CD14-positive monocyte (primary cell): ENCODE measurements at regions not wholly inside any gene's neighbourhood (a gene's known extent, or its start where the extent isn't known, plus 50 kb on each side); places are given as distances from the start of the nearest gene placed in this dataset.

Source experiments
- DNase-seq, 3 donors: peaks; one replicate each; pipeline ENCODE4 v3.0.0-alpha.2; 2011 to 2022
- H2AFZ ChIP-seq: 2 replicates; pipeline ENCODE4 v1.6.0; 2012; ENCODE audit warnings: mild to moderate bottlenecking, low read depth, low read length, inconsistent platforms; ENCODE audit not compliant: insufficient read depth, poor library complexity, severe bottlenecking
- H3K27ac ChIP-seq, 2 donors: 1 replicate in 1 of 2; 2 replicates in 1 of 2; pipeline ENCODE4 v1.5.1; 2012 to 2013; ENCODE audit warnings: low read length in 2 of 2, control low read depth in 1 of 2, inconsistent platforms in 1 of 2, low read depth in 1 of 2, mild to moderate bottlenecking in 1 of 2
- H3K27me3 ChIP-seq, 2 donors: one replicate each; pipeline versions ENCODE4 v1.6.0 to v1.6.1; 2011 to 2013; ENCODE audit warnings: low read length in 2 of 2; ENCODE audit not compliant: control insufficient read depth in 2 of 2, insufficient read depth in 2 of 2
- H3K36me3 ChIP-seq, 2 donors: replicated peaks in 1 of 2; 1 replicate in 1 of 2; 2 replicates in 1 of 2; pipeline versions ENCODE4 v1.5.1 to v1.6.1; 2012 to 2013; ENCODE audit warnings: low read length in 2 of 2, control low read depth in 1 of 2, inconsistent platforms in 1 of 2, mild to moderate bottlenecking in 1 of 2; ENCODE audit not compliant: insufficient read depth in 2 of 2, control insufficient read depth in 1 of 2
- H3K4me1 ChIP-seq, 2 donors: 1 replicate in 1 of 2; 2 replicates in 1 of 2; pipeline versions ENCODE4 v1.5.1 to v1.6.1; 2012 to 2013; ENCODE audit warnings: low read length in 2 of 2, control low read depth in 1 of 2, inconsistent platforms in 1 of 2, mild to moderate bottlenecking in 1 of 2, moderate library complexity in 1 of 2; ENCODE audit not compliant: insufficient read depth in 2 of 2, control insufficient read depth in 1 of 2
- H3K4me2 ChIP-seq: replicated peaks from 2 replicates; pipeline ENCODE3; 2012; ENCODE audit warnings: low read length, moderate library complexity, mild to moderate bottlenecking; ENCODE audit not compliant: poor library complexity, severe bottlenecking; ENCODE audit errors: extremely low read depth
- H3K4me3 ChIP-seq, 3 experiments: fragments of 200-600 bp in 1 of 3; sonication (generic) in 1 of 3; replicated peaks in 1 of 3; 1 replicate in 2 of 3; 2 replicates in 1 of 3; pipeline ENCODE4 v1.5.1; 2011 to 2013; ENCODE audit warnings: low read length in 3 of 3, mild to moderate bottlenecking in 3 of 3, control low read depth in 2 of 3, low read depth in 2 of 3, inconsistent platforms in 1 of 3, moderate library complexity in 1 of 3
- H3K79me2 ChIP-seq: 2 replicates; pipeline ENCODE4 v1.6.0; 2012; ENCODE audit warnings: mild to moderate bottlenecking, control low read depth, inconsistent platforms, low read length, moderate library complexity; ENCODE audit not compliant: insufficient read depth
- H3K9ac ChIP-seq: 2 replicates; pipeline ENCODE4 v1.6.0; 2017; ENCODE audit warnings: low read length, mild to moderate bottlenecking; ENCODE audit not compliant: insufficient read depth, poor library complexity, severe bottlenecking
- H3K9me3 ChIP-seq, 2 donors: replicated peaks in 1 of 2; 1 replicate in 1 of 2; 2 replicates in 1 of 2; pipeline versions ENCODE4 v1.5.1 to v1.6.1; 2012 to 2013; ENCODE audit warnings: low read length in 2 of 2, control low read depth in 1 of 2; ENCODE audit not compliant: control insufficient read depth in 1 of 2, insufficient read depth in 1 of 2
- H4K20me1 ChIP-seq: 2 replicates; pipeline ENCODE4 v1.6.0; 2012; ENCODE audit warnings: mild to moderate bottlenecking, low read length, control low read depth, moderate library complexity; ENCODE audit not compliant: insufficient read depth
- H3K27ac Mint-ChIP-seq, 7 donors: one replicate each; pipeline ENCODE4 v1.8.0; 2020; ENCODE audit warnings: mild to moderate bottlenecking in 7 of 7, mixed read lengths in 7 of 7, moderate library complexity in 6 of 7, inconsistent platforms in 2 of 7
- H3K27me3 Mint-ChIP-seq, 3 donors: one replicate each; pipeline ENCODE4 v1.8.0; 2021 to 2022; ENCODE audit warnings: low read depth in 3 of 3, mild to moderate bottlenecking in 3 of 3, mixed read lengths in 3 of 3, moderate library complexity in 3 of 3, inconsistent platforms in 1 of 3
- H3K36me3 Mint-ChIP-seq, 2 donors: one replicate each; pipeline ENCODE4 v1.8.0; 2020; ENCODE audit warnings: mixed read lengths in 2 of 2, inconsistent platforms in 1 of 2, mild to moderate bottlenecking in 1 of 2
- H3K4me1 Mint-ChIP-seq: one replicate; pipeline ENCODE4 v1.8.0; 2020; ENCODE audit warnings: mild to moderate bottlenecking, mixed read lengths
- H3K4me3 Mint-ChIP-seq, 2 donors: one replicate each; pipeline ENCODE4 v1.8.0; 2020; ENCODE audit warnings: mild to moderate bottlenecking in 2 of 2, mixed read lengths in 2 of 2, moderate library complexity in 1 of 2
- H3K9me3 Mint-ChIP-seq, 7 donors: one replicate each; pipeline ENCODE4 v1.8.0; 2020 to 2022; ENCODE audit warnings: mixed read lengths in 7 of 7, mild to moderate bottlenecking in 6 of 7, moderate library complexity in 6 of 7, inconsistent platforms in 2 of 7
- WGBS: methylation state at CpG from one replicate; pipeline ENCODE4 v1.1.5; 2013; ENCODE audit warnings: missing lambda C conversion rate; ENCODE audit not compliant: insufficient coverage; 5-methylcytosine and 5-hydroxymethylcytosine counted together
- intact Hi-C, 2 donors: fragments of 100-400 bp; cut with micrococcal nuclease; formaldehyde crosslinking; loops; one replicate each; pipeline versions ENCODE4 v1.15.0 to v1.15.1; 2023
- TF ChIP-seq, protein P1 (sequence below): fragments of 200-600 bp; IDR thresholded peaks from one replicate; pipeline ENCODE4 v1.8.0; 2022; ENCODE audit warnings: antibody characterized with exemption, mild to moderate bottlenecking

DNA sequence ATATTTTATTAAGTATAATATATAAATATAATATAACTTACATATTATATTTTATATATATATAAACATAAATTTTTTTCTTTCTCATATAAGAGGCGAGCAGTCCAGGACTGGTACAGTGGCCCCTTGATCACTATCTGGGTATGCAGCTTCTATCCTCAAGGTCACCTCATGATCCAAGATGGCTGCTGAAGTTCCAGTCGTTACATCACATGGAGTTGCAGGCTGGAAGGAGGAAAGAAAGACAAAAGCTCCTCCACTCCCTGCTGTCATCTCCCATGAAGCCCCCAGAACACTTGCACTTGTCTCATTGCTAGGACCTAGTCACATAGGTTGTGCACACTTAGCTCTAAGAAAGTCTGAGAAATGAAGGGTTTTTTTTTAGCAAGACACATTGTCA is 145.1 kb upstream of the SLC1A4 start:
- Histone ChIP-seq H3K4me2 (no peak overlapping the region), H3K36me3 (no peaks in the 10 kb centered on the region), H3K27ac (peak overlapping the region in 1 of 2 donors; percentile 79), H2AFZ (no peak overlapping the region), H3K4me1 (peaks cover 82 to 86% of the 10 kb centered on the region in 2 donors), H3K79me2 (no peaks in the 10 kb centered on the region), H4K20me1 (no peaks in the 10 kb centered on the region), H3K9me3 (no peaks in the 10 kb centered on the region), H3K9ac (no peak overlapping the region), H3K27me3 (no peaks in the 10 kb centered on the region), H3K4me3 (no peak overlapping the region)
- intact Hi-C loops: no loop called here
- Mint-ChIP-seq H3K27ac (peak overlapping the region in 1 of 7 donors; percentile 12), H3K9me3 (peaks cover 0 to 1% (median 0%) of the 10 kb centered on the region in 7 donors), H3K27me3 (peaks cover 0 to 5% (median 0%) of the 10 kb centered on the region in 3 donors), H3K36me3 (peaks cover 0 to 2% of the 10 kb centered on the region in 2 donors), H3K4me3 (no peak overlapping the region), H3K4me1 (peaks cover 78% of the 10 kb centered on the region)
- DNase-seq: no peak
- TF ChIP-seq, protein P1, sequence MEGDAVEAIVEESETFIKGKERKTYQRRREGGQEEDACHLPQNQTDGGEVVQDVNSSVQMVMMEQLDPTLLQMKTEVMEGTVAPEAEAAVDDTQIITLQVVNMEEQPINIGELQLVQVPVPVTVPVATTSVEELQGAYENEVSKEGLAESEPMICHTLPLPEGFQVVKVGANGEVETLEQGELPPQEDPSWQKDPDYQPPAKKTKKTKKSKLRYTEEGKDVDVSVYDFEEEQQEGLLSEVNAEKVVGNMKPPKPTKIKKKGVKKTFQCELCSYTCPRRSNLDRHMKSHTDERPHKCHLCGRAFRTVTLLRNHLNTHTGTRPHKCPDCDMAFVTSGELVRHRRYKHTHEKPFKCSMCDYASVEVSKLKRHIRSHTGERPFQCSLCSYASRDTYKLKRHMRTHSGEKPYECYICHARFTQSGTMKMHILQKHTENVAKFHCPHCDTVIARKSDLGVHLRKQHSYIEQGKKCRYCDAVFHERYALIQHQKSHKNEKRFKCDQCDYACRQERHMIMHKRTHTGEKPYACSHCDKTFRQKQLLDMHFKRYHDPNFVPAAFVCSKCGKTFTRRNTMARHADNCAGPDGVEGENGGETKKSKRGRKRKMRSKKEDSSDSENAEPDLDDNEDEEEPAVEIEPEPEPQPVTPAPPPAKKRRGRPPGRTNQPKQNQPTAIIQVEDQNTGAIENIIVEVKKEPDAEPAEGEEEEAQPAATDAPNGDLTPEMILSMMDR: no peak
- WGBS: no CpG with 5 or more reads among the region's 2 CpGs

DNA sequence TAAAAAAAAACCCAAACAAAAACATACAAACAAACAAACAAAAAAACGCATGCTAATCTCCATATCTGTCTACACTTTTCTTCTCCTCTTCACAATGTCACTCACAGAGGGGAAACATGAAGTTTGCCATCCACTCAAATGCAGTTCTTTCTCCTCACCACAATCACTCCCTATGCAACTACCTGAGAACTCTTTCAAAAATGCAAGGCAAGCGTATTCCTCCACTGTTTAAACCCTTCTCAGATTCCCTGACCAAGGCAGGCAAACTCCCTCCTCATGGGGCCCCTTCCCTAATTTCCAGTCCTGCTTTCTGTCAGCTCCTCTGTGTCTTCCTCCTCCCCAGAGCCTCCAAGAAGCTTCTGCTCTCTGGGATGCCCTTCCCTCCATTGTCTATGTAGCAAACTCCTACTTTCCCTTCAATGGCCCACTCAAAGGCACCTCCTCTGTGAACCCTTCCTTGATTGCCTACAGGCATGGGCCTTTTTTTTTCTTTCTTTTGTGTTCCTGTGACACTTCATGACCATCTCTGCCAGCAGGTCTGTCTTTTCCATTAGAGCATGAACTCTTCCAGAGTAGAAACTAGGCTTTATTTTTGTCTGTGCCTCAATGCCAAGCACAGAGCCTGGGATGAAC is 143.8 kb upstream of the SLC1A4 start:
- H3K27me3 Mint-ChIP-seq: peaks cover 0 to 5% (median 0%) of the 10 kb centered on the region in 3 donors
- Histone ChIP-seq H3K9ac (peak overlapping the region; percentile 10), H3K27me3 (no peaks in the 10 kb centered on the region), H3K9me3 (no peaks in the 10 kb centered on the region), H3K4me1 (peaks cover 82 to 86% of the 10 kb centered on the region in 2 donors), H3K4me2 (peak overlapping the region; percentile 40), H2AFZ (peak overlapping the region; percentile 51), H4K20me1 (no peaks in the 10 kb centered on the region), H3K4me3 (peak overlapping the region in 1 of 3 experiments; percentile 43), H3K36me3 (no peaks in the 10 kb centered on the region), H3K27ac (peak overlapping the region; percentile 55 to 79), H3K79me2 (no peaks in the 10 kb centered on the region)
- peaks cover 0 to 1% (median 0%) of the 10 kb centered on the region in 7 donors for H3K9me3 Mint-ChIP-seq
- WGBS: 59% methylated on average over 2 of the region's 2 CpGs
- intact Hi-C loops: no loop called here
- no peak for DNase-seq
- TF ChIP-seq, protein P1: no peak
- H3K27ac Mint-ChIP-seq: peak overlapping the region; percentile 85 to 94 (median 93)
- H3K36me3 Mint-ChIP-seq: no peaks in the 10 kb centered on the region
- peak overlapping the region; percentile 5 to 51 for H3K4me3 Mint-ChIP-seq
- peaks cover 75% of the 10 kb centered on the region for H3K4me1 Mint-ChIP-seq
